HG03520 (cell line): ENCODE measurements at regions not wholly inside any gene's neighbourhood (a gene's known extent, or its start where the extent isn't known, plus 50 kb on each side); places are given as distances from the start of the nearest gene placed in this dataset.

Source experiments
- ATAC-seq: cut with Tn5 transposase; IDR thresholded peaks from one replicate; pipeline ENCODE4 v1.9.1; 2021; ENCODE audit warnings: mild to moderate bottlenecking, moderate library complexity; ENCODE audit not compliant: unreplicated experiment

DNA sequence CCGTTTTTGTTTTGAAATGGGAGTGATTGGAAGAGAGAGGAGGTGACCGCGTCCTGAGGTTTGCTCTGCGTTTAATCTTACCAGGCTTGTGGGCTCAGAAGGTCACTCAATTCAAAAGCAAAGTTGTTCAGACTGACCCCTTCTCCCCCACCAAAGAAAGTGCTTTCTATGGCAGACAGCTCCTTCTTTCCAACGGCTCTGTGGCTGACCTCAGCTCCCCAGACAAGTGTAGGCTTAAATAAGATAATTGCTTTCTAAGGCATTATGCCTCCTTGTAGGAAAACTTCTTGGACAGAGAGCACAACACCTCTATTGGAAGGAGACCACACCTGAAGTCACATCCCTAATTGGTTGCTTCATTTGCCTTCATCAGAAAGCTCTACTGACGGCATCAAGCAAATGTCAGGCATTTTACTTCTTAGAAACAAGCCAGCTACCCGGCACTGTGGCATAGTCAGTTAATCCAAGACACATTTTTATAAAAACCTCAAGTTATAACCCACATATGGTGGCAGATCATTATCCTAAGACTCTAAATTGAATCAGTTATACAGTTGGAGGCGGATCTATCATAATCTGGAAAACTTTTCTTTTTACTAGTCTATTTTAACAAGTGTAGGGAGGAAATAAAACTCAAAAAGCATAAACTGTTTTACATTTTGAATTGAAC lies 94.9 kb downstream of the TMEM174 start:
- ATAC-seq, result no peak

GRCh38 chr5:73266925-73267765 lies 94.2 kb downstream of the TMEM174 start:
- ATAC-seq, result no peak

- ATAC-seq, result no peak
Measured at GRCh38 chr5:73266176-73266738, 93.3 kb downstream of the TMEM174 start.

DNA sequence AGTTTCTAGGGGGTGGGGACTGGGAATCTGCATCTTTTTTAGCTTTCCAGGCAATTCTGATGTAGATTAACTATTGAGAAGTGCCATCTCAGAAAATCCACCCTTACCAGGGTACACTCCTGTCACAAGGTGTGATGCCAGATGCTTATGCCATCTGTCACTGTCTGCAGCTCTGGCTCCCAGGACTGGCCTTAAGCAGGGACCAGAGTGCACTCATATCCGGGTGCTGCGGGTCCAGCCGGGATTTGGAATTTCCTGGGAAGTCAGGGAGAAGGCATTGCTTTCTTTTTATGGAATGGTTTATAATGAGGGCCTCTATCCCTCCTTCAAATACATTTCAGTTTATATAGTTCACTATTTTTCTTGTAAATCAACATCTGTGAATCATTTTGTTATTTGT lies 92.6 kb downstream of the TMEM174 start:
- no peak for ATAC-seq

- no peak for ATAC-seq
Measured at GRCh38 chr5:73264631-73265030, 91.6 kb downstream of the TMEM174 start.

GRCh38 chr5:73263001-73263710 lies 90.2 kb downstream of the TMEM174 start:
- ATAC-seq, result no peak

GRCh38 chr5:73256862-73257261 lies 83.9 kb downstream of the TMEM174 start:
- no peak for ATAC-seq

DNA sequence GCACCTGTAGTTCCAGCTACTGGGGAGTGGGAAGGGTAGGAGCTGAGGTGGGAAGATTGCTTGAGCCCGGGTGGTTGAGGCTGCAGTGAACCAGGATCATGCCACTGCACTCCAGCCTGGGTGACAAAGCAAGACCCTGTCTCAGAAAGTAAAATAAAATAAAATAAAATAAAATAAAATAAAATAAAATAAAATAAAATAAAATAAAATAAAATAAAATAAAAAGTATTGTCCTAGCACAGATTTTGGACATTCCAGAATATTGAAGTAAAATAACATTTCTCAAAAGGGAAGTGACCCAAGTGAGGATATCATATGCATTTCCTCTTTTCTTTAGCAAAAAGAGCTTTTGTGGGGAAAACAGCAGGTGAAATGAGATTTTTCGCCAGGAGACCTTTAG lies 83.5 kb downstream of the TMEM174 start:
- ATAC-seq, result no peak

- ATAC-seq, result no peak
Measured at GRCh38 chr5:73256012-73256411, 83.0 kb downstream of the TMEM174 start.

DNA sequence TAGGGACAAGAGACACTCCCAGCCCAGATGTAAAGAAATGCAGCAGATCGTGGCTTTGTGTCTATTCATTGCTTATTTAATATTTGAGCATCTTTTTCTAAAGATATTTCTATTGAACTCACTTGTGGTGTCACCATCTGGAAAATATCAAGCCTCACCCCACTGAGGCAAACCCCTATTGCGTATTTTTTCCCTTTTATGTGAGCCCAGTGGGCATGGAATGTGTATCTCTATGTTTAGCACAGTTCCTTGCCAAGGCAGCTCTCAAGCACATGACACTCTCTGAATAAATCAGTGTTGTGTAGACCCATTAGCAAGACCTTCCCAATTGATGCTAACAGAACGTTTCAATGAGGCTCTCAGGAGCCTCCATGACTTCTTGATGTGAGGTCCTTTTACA lies 81.6 kb downstream of the TMEM174 start:
- no peak for ATAC-seq

DNA sequence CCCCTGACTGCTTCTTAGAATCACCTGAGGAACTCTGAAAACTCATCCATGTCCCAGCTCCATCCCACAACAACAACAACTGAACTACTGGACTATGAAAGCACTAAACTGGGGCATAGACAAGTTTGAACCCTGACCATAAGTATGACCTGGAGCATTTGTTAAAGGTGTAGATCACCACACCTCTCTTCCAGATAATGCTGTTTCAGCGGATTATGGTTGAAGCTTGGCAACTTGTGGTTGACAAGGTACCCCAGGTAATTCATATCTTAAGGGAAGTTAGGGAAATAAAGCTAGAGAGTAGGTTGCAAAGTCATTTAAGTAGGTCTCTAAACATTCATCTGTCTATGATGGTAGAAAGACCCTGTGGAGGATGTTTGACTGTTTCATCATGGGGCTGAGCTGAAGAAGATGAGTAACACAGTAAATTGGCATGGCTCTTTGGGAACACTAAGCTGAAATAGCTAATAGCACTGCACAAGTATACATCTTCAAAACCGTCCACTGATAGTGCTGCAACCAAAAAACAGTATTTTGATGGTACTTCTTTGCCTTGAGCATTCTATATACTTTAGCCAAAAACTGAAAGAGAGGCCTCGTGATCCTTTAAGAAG lies 80.2 kb downstream of the TMEM174 start:
- ATAC-seq, result no peak

DNA sequence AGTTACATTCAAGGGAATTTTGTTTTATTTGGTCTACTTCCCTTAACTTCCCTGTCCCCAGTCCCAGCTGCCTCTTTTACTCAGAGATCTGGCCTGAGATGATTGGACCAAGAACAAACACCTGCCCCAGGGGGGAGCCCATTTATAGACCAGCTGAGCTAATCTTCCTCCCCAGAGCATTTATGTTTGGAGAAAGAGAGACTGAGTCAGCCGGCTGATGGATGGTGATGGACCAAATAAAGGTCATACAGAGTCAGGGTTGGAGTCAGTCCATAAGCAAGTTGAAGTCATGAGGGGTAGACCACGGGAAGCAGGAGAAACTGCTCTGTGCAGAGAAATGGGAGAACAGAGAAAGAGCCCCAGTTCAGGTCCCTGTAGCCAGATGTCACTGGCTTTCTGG lies 77.7 kb downstream of the TMEM174 start:
- no peak for ATAC-seq

GRCh38 chr5:73242735-73243134 lies 69.7 kb downstream of the TMEM174 start:
- ATAC-seq, result no peak

- ATAC-seq, result no peak
Measured at GRCh38 chr5:73238873-73239272, 65.9 kb downstream of the TMEM174 start.

GRCh38 chr5:73236541-73237128 lies 63.6 kb downstream of the TMEM174 start:
- ATAC-seq, result no peak

DNA sequence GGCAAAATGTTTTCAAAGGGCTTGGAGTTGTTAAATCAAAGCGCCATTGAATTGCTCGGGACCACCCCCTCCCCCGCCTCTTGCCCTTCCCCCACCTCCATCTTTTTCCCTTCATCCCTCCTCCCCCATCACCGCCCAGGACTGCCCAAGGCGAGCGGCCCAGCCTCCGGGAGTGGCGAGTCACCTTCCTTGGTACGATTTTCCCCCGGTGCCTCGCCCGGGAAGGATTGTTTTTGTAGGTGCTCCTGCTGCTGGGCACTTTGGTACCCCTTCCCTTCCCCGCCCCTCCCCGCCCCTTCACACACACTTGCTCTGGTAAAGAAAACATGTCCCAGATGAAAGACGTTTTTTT lies 61.2 kb downstream of the TMEM174 start:
- no peak for ATAC-seq

GRCh38 chr5:73233461-73234203 lies 60.6 kb downstream of the TMEM174 start:
- ATAC-seq, result no peak

DNA sequence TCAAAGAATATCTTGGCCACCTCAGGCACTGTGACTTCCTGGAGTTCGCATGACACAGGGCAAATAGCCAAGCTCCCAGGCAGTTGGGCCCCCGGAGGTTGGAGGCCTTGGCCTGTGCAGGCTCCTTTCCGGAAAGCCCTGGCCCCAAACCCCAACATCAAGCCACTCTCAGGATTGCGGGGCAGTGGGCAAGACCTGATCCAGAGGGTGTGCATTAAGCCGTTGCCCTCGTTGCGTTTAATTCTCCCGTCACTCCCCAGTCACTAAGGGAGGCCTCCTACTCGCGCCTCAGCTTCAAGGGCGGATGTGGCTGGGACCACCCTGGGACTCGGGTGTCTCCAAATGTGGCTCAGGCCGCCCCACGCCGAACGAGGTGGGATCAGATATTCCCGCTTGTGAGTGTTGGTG lies 60.1 kb downstream of the TMEM174 start:
- ATAC-seq, result no peak

- ATAC-seq, result no peak
Measured at GRCh38 chr5:73232266-73233041, 59.5 kb downstream of the TMEM174 start.
